ENCODE measurements at regions not wholly inside any gene's neighbourhood (a gene's known extent, or its start where the extent isn't known, plus 50 kb on each side); places are given as distances from the start of the nearest gene placed in this dataset.

DNA sequence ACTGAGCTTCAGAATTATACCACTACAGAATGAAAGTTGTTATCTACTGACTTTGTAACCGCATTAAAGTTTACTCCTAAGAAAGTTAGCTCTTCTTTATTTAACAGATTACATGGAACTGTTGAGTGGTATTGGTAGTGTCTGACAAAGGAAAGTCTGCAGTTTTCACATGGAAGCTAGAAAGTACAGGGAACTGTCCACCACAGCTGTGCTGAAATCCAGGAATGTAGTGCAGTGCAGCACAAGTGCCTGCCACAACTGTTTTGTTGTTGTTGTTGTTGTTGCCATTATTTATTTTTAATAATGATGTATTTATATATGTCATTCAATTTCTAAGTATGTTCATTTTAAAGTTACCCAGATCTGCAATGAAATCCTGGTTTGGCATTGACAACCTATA, 464.9 kb downstream of the TBC1D32 start:
- H3K4me1 ChIP-seq (ENCODE audit: insufficient read depth, low read length) = no peaks in the 10 kb centered on the region
- TF ChIP-seq, protein P1, sequence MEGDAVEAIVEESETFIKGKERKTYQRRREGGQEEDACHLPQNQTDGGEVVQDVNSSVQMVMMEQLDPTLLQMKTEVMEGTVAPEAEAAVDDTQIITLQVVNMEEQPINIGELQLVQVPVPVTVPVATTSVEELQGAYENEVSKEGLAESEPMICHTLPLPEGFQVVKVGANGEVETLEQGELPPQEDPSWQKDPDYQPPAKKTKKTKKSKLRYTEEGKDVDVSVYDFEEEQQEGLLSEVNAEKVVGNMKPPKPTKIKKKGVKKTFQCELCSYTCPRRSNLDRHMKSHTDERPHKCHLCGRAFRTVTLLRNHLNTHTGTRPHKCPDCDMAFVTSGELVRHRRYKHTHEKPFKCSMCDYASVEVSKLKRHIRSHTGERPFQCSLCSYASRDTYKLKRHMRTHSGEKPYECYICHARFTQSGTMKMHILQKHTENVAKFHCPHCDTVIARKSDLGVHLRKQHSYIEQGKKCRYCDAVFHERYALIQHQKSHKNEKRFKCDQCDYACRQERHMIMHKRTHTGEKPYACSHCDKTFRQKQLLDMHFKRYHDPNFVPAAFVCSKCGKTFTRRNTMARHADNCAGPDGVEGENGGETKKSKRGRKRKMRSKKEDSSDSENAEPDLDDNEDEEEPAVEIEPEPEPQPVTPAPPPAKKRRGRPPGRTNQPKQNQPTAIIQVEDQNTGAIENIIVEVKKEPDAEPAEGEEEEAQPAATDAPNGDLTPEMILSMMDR (conservative IDR thresholded peaks at IDR 0.05) = no peak
- H2BK20ac ChIP-seq (ENCODE audit: low read depth, low read length, poor library complexity, severe bottlenecking) = no peak overlapping the region
- no peaks in the 10 kb centered on the region for H4K20me1 ChIP-seq (ENCODE audit: control insufficient read depth, insufficient read depth, insufficient read length)
- H3K79me2 ChIP-seq (ENCODE audit: insufficient read depth, low read length) = no peaks in the 10 kb centered on the region
- no peak overlapping the region for H2BK12ac ChIP-seq (ENCODE audit: insufficient read length, low read depth, low read length)
- no CpG with 5 or more reads among the region's 1 CpG for WGBS (ENCODE audit: extremely low coverage, insufficient read length, low lambda C conversion rate)
- H3K23me2 ChIP-seq (ENCODE audit: insufficient read length, low read depth, low read length, poor library complexity, severe bottlenecking) = no peaks in the 10 kb centered on the region
- H2BK15ac ChIP-seq (ENCODE audit: low read depth, low read length) = no peak overlapping the region
- H3K18ac ChIP-seq (ENCODE audit: insufficient read length, low read depth, low read length) = no peak overlapping the region
- H3K56ac ChIP-seq (ENCODE audit: insufficient read length, low read depth, low read length) = no peak overlapping the region
- H2BK5ac ChIP-seq (ENCODE audit: insufficient read length, low read length) = no peak overlapping the region
- H4K8ac ChIP-seq (replicated peaks; ENCODE audit: insufficient read length, low read depth, low read length) = no peak overlapping the region
- no peak overlapping the region for H3K23ac ChIP-seq (ENCODE audit: insufficient read length, low read depth, low read length)
- DNase-seq = peak; percentile 26
- H2AFZ ChIP-seq (ENCODE audit: low read length) = no peak overlapping the region
- no peak overlapping the region for H4K91ac ChIP-seq (ENCODE audit: insufficient read length, low read depth, low read length)
- no peak overlapping the region for H2BK120ac ChIP-seq (ENCODE audit: low read depth, low read length, poor library complexity, severe bottlenecking)
- no peak overlapping the region for H2AK5ac ChIP-seq (ENCODE audit: insufficient read length, low read length)
- H3K4me2 ChIP-seq (ENCODE audit: insufficient read depth, insufficient read length, low read length) = no peak overlapping the region
- no peaks in the 10 kb centered on the region for H3K79me1 ChIP-seq (ENCODE audit: insufficient read depth, low read depth, low read length, poor library complexity, severe bottlenecking)
- no peaks in the 10 kb centered on the region for H3K4me1 Mint-ChIP-seq
- no peaks in the 10 kb centered on the region for H3K9me3 ChIP-seq (ENCODE audit: control insufficient read depth, low read depth, low read length)
- H3K4me3 Mint-ChIP-seq = no peak overlapping the region
- H3K27ac Mint-ChIP-seq = no peak overlapping the region
- no peaks in the 10 kb centered on the region; a peak in 1 of 5 replicates for H3K9me3 Mint-ChIP-seq
- no peak overlapping the region for H4K5ac ChIP-seq (ENCODE audit: insufficient read length, low read depth, low read length)
- no peak overlapping the region for H3K4ac ChIP-seq (ENCODE audit: low read depth, low read length)
- H3K9ac ChIP-seq (ENCODE audit: extremely low read depth, insufficient read length, low read length) = no peak overlapping the region
- H3K27me3 ChIP-seq (ENCODE audit: insufficient read depth, low read length) = no peaks in the 10 kb centered on the region
- H3K14ac ChIP-seq (ENCODE audit: insufficient read depth, low read length) = no peak overlapping the region
- H3K27ac ChIP-seq (ENCODE audit: insufficient read length, low read depth, low read length) = no peak overlapping the region
- no peak overlapping the region for H3T11ph ChIP-seq (ENCODE audit: low read length)
- H3K27me3 Mint-ChIP-seq (ENCODE audit: low read depth) = 0 out of 2 replicates have a peak, but pooled peaks cover 1% of the 10 kb centered on the region
- H3K36me3 Mint-ChIP-seq (ENCODE audit: insufficient read depth in 1 of 3, low read depth in 3 of 3) = no peaks in the 10 kb centered on the region

All from H9 (cell line).